NCI-H510A (cell line): ENCODE measurements at regions not wholly inside any gene's neighbourhood (a gene's known extent, or its start where the extent isn't known, plus 50 kb on each side); places are given as distances from the start of the nearest gene placed in this dataset.
"Not testable (repeated sequence)": the region's sequence is repeated elsewhere in the genome, so short reads cannot be mapped to it uniquely, and the experiment has no call there.

Source experiments
- DNase-seq: peaks from one replicate; lab custom pipeline; 2025; lab: John Stamatoyannopoulos, UW

DNA sequence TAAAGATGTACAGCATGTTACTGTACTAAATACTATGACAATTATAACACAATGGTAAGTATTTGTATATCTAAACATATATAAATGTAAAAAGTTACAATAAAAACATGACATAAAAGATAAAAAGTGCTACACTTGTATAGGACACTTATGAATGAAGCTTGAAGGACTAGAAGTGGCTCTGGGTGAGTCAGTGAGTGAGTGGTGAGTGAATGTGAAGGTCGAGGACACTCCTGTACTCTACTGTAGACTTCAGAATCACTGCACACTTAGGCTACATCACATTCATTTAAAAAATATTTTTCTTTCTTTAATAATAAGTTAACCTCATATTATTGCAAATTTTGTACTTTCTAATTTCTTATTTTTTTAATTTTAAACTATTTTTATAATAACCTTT, 1476.7 kb upstream of the CDH8 start:
- no peak for DNase-seq

GRCh38 chr16:63497408-63497807, 1461.2 kb upstream of the CDH8 start:
- DNase-seq: no peak

DNA sequence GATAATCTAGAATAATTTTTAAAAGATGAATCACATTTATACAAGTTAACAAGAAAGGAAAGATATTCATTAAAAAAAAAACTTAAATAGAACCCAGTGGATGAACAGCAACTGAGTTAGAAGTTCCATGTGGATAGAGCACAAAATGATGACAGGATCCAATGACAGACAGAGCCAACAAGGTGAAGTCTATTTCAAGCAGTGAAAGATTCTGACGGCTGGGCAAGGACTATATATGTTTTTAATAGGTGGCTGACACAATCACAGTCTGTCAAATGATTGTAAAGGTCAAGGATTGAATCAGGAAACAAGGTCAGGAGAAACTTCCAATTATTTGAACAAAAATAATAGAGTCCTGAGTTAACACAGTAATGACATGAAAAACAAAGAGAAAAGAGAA, 1460.0 kb upstream of the CDH8 start:
- no peak for DNase-seq

DNA sequence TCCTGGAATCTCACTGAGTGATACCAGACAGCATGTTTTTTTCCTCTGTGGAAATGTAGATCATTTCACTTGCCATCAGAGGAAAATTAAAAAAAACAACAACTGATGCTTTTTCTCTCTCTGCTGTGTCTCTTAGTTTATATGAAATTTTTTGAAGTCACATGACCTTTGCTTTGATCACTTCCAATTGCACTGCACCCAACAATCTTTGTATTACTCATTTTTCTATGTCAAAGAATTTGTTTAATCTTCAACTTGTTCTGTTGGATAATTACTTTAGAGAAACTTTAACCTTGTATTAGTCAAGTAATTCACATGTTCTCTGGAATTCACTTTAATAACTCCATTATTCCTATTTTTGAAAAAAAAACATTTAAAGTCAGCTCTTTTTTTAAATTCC, 1452.7 kb upstream of the CDH8 start:
- DNase-seq: no peak

DNA sequence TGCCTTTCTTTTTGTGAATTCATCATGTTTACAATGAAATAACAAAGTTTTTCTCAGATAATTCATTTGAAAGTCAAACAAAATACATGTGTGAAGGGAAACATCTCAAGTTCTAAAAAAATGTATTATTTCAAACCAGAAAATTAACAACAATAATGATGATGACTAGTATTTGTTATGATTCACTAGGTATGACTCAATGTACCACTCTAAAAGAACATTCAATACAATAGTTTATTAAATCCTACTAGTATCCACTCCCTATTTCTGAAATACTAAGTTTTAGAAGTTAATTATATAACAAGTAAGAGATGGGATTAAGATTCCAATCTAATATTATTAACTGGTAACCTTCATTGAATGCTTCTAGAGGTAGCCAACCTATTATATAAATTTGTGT, 1444.8 kb upstream of the CDH8 start:
- DNase-seq: no peak

DNA sequence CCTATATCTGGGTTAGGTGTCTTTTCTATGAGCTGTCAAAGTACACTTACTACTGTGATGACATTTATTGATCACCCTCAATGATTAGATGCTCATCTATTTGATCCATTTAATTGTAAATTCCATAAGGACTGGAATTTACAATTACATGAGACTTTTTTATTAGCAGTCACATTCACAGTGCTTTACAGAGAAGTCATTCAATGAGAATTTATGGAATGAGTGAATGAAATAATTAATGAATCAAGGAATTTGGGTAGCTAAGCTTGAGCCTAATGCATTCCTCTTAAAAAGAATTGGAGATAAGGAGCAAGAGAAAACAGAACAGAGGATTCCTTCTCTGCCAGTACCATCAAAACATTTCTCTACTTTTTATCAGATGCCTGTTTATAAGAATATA, 1437.5 kb upstream of the CDH8 start:
- DNase-seq: no peak

DNA sequence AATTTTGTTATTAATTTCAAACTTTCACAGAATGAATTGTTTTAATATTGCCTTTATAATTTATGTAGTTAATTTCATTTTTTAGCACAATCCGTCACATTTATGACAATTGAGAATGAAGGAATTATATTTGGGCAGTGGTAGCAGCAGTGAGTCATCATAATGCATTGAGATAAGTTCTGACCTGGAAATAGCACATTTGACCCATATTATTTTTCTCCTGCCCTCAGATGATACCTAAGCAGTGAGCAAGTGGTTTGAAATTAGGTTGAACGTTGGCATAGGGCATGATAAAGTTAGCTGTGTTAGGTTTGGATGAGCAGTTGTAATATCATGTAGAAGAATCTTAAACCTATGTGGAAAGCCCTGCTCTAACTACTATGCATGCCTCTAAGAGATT, 1431.3 kb upstream of the CDH8 start:
- DNase-seq: no peak

GRCh38 chr16:63462316-63462715, 1426.1 kb upstream of the CDH8 start:
- DNase-seq: no peak

DNA sequence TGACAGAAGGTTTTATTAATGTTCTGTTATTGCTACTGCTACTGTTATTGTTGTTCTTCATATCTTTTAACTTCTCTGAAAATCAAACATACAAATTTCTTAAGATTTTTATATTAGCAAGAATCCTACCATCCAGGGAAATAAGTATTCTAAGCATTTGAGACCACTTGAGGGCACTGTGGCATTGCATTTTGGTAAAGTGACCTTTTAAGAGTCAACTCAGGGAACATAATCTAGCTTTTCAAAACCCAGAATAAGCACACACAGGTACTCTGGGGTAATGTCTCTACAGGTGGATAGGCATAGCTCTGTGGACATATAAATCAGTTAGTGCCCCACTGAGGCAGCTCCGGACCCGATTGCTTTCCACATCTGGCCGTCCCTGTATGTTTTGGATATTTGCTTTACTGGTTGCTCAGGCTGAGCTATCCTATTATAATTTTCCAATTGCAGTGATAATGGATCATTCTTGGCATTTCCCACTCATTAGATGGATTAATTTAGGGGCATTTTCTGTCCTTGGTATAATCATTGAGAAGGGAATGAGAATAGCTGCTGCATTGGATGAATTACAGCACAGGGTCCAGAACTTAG, 1425.1 kb upstream of the CDH8 start:
- no peak for DNase-seq

GRCh38 chr16:63458846-63459245, 1422.6 kb upstream of the CDH8 start:
- DNase-seq: no peak

DNA sequence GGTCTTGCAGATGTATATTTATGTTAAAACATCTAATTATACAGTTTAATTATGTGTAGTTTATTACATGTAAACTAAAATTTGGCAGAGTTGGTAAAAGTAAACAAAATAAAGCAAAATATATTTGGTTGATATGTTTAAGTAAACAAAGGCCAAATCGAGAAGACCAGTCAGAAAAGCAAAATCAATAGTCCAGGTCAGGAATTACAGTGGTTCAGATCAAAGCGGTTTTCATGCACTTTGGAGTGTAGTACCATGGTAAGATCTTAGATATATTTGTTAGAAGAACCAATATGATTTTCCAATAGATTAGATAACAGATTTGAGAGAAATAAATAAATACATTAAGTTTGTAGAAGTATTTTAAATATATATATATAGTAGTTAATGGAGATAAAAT, 1421.6 kb upstream of the CDH8 start:
- no peak for DNase-seq

DNA sequence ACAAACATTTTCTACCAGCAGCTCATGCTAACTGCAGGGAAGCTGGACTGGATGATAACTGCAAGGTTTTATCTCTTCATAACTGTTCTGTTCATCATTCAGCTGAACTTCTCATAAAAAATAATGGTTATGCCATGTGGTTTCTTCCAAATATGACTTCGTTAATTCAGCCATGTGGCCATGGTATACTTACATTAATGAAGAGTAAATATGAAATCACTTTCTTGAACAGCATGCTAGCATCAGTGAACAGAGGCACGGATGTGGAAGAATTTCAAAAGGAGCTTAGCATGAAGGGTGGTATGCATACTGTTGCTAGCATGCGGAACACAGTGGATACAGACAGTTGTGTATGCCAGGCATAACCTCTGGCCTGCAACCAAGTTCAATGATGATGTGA, 1417.0 kb upstream of the CDH8 start:
- DNase-seq: no peak

DNA sequence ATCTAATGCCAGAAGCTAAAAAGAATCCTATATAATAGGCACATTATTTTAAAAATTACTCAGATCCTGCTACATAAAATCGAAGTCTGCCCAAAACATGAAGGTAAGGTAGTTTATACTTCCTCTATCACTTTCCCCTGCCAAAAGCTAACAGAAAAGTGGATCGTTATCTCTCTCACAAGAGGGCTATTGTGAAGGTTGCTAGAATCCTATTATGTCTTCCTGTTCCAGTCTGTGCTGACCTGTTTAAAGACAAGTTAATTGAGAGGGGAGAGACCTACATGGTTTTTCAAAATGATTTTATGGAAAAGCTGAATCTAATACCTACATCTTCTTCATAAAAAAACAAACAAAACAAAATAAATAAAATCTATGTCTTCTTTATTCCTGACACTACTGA, 1410.9 kb upstream of the CDH8 start:
- DNase-seq: no peak

DNA sequence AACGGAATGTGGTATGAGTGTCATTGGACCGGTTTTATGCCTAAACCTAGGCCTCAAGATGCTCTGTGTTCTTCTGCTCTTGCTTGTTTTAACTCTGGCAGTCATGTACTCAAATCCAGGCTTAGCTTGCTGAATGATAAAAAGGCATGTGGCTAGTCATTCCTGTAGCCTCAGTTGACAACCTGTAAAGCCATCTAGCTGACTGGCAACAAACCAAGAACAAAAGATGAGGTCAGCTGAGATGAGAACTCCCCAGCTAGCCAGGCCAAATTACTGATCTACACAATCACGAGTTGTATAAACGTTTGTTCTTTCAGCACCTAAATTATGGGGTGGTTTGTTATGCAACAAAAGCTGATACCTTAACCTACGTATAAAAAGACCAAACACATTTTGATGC, 1406.0 kb upstream of the CDH8 start:
- no peak for DNase-seq

DNA sequence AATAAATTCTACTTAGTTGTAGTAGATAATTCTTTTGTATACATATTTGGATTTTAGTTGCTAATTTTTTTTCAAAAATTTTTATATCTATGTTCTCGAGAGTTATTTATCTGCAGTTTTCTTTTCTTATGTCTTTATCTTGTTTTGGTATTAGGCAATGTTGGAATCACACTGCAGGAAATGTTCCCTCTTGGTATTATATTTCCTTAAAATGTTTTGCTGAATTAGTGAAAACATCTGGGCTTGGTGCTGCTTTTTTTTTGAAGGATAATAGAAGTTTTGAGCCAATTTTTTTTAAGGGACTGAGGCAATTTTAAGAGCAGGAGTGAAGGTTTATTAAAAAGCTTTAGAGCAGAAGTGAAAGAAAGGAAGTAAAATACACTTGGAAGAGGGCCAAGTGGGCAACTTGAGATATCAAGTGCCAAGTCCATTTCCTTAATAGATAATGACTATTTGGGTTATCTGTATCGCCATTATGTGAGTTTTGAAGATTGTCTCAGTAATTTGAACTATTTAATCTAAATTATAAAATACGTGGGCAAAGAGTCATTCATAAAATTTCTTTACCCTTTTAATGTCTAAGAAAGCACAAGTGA, 1390.1 kb upstream of the CDH8 start:
- DNase-seq: no peak

- no peak for DNase-seq
Observed at GRCh38 chr16:63422715-63423114, 1386.5 kb upstream of the CDH8 start.

DNA sequence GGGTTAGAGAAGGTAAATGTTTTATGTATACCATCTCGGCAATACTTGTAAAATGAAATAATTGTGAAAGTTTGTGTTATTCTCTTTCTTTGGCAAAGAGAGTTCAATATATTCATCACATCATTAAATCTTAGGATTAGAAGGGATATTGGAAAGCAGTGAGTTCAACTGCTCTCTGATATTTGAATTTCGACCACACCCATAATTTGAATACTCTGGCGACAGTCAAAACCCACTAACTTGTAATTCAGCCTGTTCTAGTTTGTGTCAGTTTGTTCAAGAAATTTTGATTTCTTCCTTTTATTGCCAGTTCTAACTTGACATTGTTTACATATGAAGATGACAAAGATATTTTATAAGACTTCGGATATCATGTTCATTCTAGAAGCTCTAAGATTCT, 1380.5 kb upstream of the CDH8 start:
- DNase-seq: no peak

DNA sequence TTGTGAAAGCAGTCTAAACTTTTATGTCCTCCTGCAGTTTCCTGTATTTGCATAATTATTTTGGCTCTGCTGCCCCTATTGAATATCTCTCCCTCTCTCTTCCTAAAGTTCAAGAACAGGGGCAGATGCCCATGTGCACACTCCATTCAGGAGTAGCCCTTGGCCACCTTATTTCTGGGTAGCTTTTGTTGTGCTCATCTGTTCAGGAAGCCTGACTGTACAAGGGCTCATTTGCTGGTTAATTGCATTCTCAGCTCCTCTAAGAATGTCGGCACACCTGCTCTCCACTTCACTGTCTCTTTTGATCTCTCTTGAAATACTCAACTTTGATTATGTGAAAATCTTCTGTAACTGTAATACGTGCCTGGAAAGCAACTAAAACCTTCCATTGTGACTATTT, 1378.8 kb upstream of the CDH8 start:
- no peak for DNase-seq

GRCh38 chr16:63410594-63410993, 1374.4 kb upstream of the CDH8 start:
- no peak for DNase-seq

DNA sequence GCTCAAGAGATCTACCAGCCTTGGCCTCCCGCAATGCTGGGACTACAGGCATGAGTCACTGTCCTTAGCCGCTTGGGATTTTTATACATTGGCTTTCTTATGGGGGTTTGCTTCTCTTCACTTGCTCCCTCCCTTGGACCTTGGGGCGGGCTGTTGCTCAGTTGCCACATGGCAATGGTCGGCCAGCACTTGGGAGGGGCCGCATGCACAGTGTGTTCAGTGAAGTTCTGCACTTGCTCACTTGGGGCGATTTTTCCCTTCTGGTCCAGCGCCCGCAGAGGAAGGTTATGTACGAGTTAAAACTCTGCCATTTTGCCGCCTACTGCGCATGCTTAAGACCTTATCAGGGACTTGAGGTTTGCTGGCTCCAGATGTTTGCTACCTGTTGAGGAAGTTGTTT, 1367.6 kb upstream of the CDH8 start:
- no peak for DNase-seq

DNA sequence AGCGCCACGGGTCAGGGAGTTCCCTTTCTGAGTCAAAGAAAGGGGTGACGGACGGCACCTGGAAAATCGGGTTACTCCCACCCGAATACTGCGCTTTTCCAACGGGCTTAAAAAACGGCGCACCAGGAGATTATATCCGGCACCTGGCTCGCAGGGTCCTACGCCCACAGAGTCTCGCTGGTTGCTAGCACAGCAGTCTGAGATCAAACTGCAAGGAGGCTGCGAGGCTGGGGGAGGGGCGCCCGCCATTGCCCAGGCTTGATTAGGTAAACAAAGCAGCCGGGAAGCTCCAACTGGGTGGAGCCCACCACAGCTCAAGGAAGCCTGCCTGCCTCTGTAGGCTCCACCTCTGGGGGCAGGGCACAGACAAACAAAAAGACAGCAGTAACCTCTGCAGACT, 1352.0 kb upstream of the CDH8 start:
- not testable (repeated sequence) for DNase-seq

GRCh38 chr16:63385714-63386432, 1349.6 kb upstream of the CDH8 start:
- DNase-seq: no peak

DNA sequence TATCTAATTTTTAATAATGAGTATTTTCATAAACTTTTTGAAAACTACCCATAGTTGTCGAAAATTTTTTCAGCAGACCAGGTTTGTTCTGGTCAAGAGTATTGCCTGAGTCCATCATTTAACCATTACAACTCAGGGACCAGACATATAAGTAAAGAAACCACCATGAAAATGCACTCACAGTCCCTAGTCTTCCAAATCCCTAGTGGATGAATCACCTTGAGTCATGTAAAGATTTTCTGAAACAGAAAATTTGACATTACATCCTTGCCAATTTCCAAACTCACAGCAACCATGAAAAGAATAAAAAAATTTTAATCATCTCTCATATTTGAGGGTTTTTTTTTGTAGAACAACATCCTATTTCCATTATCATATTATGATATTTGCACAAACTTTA, 1337.5 kb upstream of the CDH8 start:
- DNase-seq: no peak

DNA sequence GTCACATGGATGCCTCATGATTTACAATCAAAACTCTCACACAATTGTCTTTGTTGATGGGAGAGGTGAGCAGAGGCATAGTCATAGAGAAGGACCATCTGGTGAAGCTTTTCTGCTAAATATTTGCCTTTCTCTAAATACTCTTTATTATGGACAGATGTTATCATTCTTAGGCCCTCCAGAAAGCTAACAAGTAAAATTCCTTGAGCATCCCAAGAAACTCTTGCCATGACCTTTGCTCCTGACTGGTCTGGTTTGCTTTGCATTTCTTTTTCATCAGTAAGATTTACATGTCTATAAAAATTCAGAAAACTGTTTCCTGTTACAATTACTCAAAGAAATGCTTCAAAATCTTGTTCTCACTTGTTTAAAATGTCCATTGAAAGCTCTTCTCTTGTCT, 1336.6 kb upstream of the CDH8 start:
- no peak for DNase-seq
